Esophagus squamous epithelium (tissue), 4 donors: ENCODE measurements at regions not wholly inside any gene's neighbourhood (a gene's known extent, or its start where the extent isn't known, plus 50 kb on each side); places are given as distances from the start of the nearest gene placed in this dataset.

ENCODE experiments used
- CTCF ChIP-seq, 6 experiments: fragments of 450-650 bp in 4 of 6; fragments of 200-600 bp in 2 of 6; sonication (generic) in 2 of 6; IDR thresholded peaks; one replicate each; pipeline ENCODE4 v1.5.1; 2016 to 2019; ENCODE audit warnings: antibody characterized with exemption in 6 of 6, mild to moderate bottlenecking in 4 of 6, moderate library complexity in 4 of 6
- POLR2A ChIP-seq, 4 donors: fragments of 450-650 bp; IDR thresholded peaks; one replicate each; pipeline ENCODE4 v1.6.1; 2017; ENCODE audit warnings: antibody characterized with exemption in 4 of 4, mild to moderate bottlenecking in 4 of 4, moderate library complexity in 3 of 4

DNA sequence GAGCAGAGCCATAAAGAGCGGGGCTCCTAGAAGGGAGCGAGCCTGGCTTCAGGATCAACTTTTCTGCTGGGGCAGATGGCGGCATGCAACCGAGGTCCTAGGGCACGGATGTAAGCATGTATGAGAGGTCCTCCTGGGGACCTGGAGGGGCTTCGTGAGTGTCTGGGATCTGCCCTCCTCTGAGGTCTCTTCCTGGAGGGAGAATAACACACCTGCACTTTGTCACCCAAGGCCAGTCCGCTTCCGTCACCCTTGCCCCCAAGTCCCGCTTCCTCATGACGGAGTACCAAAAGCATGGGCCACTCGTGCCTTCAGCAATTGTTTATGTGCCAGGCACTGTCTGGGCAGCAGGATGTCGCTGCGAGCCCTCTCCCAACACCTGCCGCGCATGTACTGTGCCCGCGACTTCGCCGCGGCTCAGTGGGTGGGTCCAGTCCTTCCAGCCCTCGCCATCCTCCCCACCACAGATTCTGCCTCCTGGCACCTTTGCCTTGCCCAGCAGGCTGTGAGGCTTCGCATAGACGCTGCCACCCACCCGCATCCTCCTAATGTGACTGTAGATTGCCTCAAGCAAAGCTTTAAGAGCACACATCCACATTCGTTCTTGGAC is 60.0 kb upstream of the TMPRSS2 start:
- TF ChIP-seq CTCF (IDR thresholded peaks at IDR 0.05) (no peak), POLR2A (IDR thresholded peaks at IDR 0.05) (no peak)
